ENCODE measurements at regions not wholly inside any gene's neighbourhood (a gene's known extent, or its start where the extent isn't known, plus 50 kb on each side); places are given as distances from the start of the nearest gene placed in this dataset.

- H3K23ac ChIP-seq (ENCODE audit: low read depth, low read length) = no peak overlapping the region
- no peak for TF ChIP-seq CHD1 (IDR thresholded peaks at IDR 0.05; ENCODE audit: low read depth, low read length)
- TF ChIP-seq MXI1 (IDR thresholded peaks at IDR 0.05; ENCODE audit: borderline replicate concordance, low read depth, low read length) = no peak
- TF ChIP-seq FOS (IDR thresholded peaks at IDR 0.05; ENCODE audit: low read depth, low read length) = no peak
- no peak for TF ChIP-seq RCOR1 (IDR thresholded peaks at IDR 0.05; ENCODE audit: insufficient replicate concordance, low read length)
- TF ChIP-seq, protein P1, sequence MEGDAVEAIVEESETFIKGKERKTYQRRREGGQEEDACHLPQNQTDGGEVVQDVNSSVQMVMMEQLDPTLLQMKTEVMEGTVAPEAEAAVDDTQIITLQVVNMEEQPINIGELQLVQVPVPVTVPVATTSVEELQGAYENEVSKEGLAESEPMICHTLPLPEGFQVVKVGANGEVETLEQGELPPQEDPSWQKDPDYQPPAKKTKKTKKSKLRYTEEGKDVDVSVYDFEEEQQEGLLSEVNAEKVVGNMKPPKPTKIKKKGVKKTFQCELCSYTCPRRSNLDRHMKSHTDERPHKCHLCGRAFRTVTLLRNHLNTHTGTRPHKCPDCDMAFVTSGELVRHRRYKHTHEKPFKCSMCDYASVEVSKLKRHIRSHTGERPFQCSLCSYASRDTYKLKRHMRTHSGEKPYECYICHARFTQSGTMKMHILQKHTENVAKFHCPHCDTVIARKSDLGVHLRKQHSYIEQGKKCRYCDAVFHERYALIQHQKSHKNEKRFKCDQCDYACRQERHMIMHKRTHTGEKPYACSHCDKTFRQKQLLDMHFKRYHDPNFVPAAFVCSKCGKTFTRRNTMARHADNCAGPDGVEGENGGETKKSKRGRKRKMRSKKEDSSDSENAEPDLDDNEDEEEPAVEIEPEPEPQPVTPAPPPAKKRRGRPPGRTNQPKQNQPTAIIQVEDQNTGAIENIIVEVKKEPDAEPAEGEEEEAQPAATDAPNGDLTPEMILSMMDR (conservative IDR thresholded peaks at IDR 0.05; ENCODE audit: low read depth, low read length) = no peak
- no peak for TF ChIP-seq CEBPB (IDR thresholded peaks at IDR 0.05; ENCODE audit: low read depth, low read length)
- TF ChIP-seq BHLHE40 (IDR thresholded peaks at IDR 0.05; ENCODE audit: low read depth, low read length) = no peak
- intact Hi-C loops (cut with micrococcal nuclease) (no loop called here), in situ Hi-C loops (cut with MboI; ENCODE audit: low sequenced_read_pairs) (no loop called here), dilution Hi-C loops (cut with HindIII; ENCODE audit: low sequenced_read_pairs, unreplicated experiment) (no loop called here)
- no peak overlapping the region for H3K14ac ChIP-seq (replicated peaks; ENCODE audit: low read depth, low read length)
- POLR2A ChIA-PET (ENCODE audit: unreplicated experiment) = no interaction called here
- H3K79me1 ChIP-seq (ENCODE audit: low read depth in 1 of 2, low read length in 2 of 2) = no peaks in the 10 kb centered on the region
- no peak overlapping the region for H3K27ac ChIP-seq (ENCODE audit: insufficient read depth, low read length)
- H3K4me1 ChIP-seq (ENCODE audit: control insufficient read depth, insufficient read depth, low read length) = no peaks in the 10 kb centered on the region
- no peak overlapping the region for H2BK20ac ChIP-seq (ENCODE audit: low read depth, low read length)
- no peak overlapping the region for H2BK15ac ChIP-seq (ENCODE audit: low read depth, low read length)
- H3K36me3 ChIP-seq (ENCODE audit: control insufficient read depth, insufficient read depth, low read length) = no peaks in the 10 kb centered on the region
- DNase-seq (no peak), ATAC-seq (ENCODE audit: low read depth) (no peak)
- H2BK120ac ChIP-seq (ENCODE audit: low read depth, low read length) = no peak overlapping the region
- no peak overlapping the region for H2AK5ac ChIP-seq (ENCODE audit: low read depth, low read length)
- no peak overlapping the region for H4K8ac ChIP-seq (ENCODE audit: low read depth in 2 of 2, low read length in 2 of 2)
- 20% methylated on average over 1 of the region's 1 CpG; no CpG with 5 or more reads in 1 of the 2 experiments for WGBS, 2 experiments (ENCODE audit: extremely low coverage in 2 of 2, insufficient read length in 1 of 2)
- H2BK5ac ChIP-seq (ENCODE audit: low read depth, low read length, poor library complexity, severe bottlenecking) = no peak overlapping the region
- H4K20me1 ChIP-seq (ENCODE audit: insufficient read depth, low read length) = no peaks in the 10 kb centered on the region
- no peak overlapping the region for H4K5ac ChIP-seq (ENCODE audit: low read depth, low read length)
- H3K4me2 ChIP-seq (ENCODE audit: low read depth, low read length) = no peak overlapping the region
- no peak overlapping the region for H3K18ac ChIP-seq (ENCODE audit: low read depth, low read length)
- H3K56ac ChIP-seq (ENCODE audit: extremely low read depth, insufficient read depth, low read length) = no peak overlapping the region
- no peak overlapping the region for H3K4me3 ChIP-seq (ENCODE audit: insufficient read depth, low read depth, low read length)
- no peak overlapping the region for H3K4ac ChIP-seq (ENCODE audit: low read depth, low read length)
- CTCF ChIA-PET = no interaction called here
- H3K9ac ChIP-seq (ENCODE audit: low read depth, low read length) = no peak overlapping the region
- H3K27me3 ChIP-seq (ENCODE audit: control insufficient read depth, insufficient read depth, low read length) = no peaks in the 10 kb centered on the region
- no peak overlapping the region for H2AK9ac ChIP-seq (replicated peaks; ENCODE audit: low read depth, low read length, poor library complexity)
- no peaks in the 10 kb centered on the region for H3K9me1 ChIP-seq (ENCODE audit: insufficient read depth, low read length)
- no peak overlapping the region for H2AFZ ChIP-seq (replicated peaks; ENCODE audit: low read length, poor library complexity)
- no peaks in the 10 kb centered on the region for H3K9me3 ChIP-seq (ENCODE audit: control insufficient read depth, insufficient read depth, low read length)
- BruUV-seq (replicated peaks) = no TSS peak
- no peak overlapping the region for H4K91ac ChIP-seq (ENCODE audit: insufficient read depth, low read depth, low read length)
These were observed 62.1 kb upstream of the DYNAP start for GRCh38 chr18:54528942-54529376.
